Liver (tissue), 8 donors: ENCODE measurements at regions not wholly inside any gene's neighbourhood (a gene's known extent, or its start where the extent isn't known, plus 50 kb on each side); places are given as distances from the start of the nearest gene placed in this dataset.

Experiments
- DNase-seq: peaks from one replicate; pipeline ENCODE4 v3.0.0-alpha.2; 2017; ENCODE audit warnings: low spot score
- H3K27ac ChIP-seq, 2 donors: one replicate each; pipeline ENCODE4 v1.7.0; 2013; ENCODE audit warnings: inconsistent platforms in 2 of 2, low read length in 2 of 2, control low read depth in 1 of 2, low read depth in 1 of 2, mild to moderate bottlenecking in 1 of 2
- H3K27me3 ChIP-seq, 4 donors: one replicate each; pipeline versions ENCODE4 v1.6.1 to v1.7.0; 2013; ENCODE audit warnings: low read length in 3 of 4, inconsistent platforms in 1 of 4, mild to moderate bottlenecking in 1 of 4, moderate library complexity in 1 of 4; ENCODE audit not compliant: control insufficient read depth in 4 of 4, insufficient read depth in 4 of 4
- H3K36me3 ChIP-seq, 4 donors: one replicate each; pipeline versions ENCODE4 v1.6.1 to v1.7.0; 2013; ENCODE audit warnings: low read length in 3 of 4, mild to moderate bottlenecking in 3 of 4, low read depth in 1 of 4, moderate library complexity in 1 of 4; ENCODE audit not compliant: control insufficient read depth in 4 of 4, insufficient read depth in 3 of 4
- H3K4me1 ChIP-seq, 4 donors: one replicate each; pipeline versions ENCODE4 v1.6.1 to v1.7.0; 2013; ENCODE audit warnings: low read length in 3 of 4, mild to moderate bottlenecking in 3 of 4, moderate library complexity in 1 of 4; ENCODE audit not compliant: control insufficient read depth in 4 of 4, insufficient read depth in 4 of 4
- H3K4me3 ChIP-seq, 3 donors: one replicate each; pipeline versions ENCODE4 v1.6.1 to v1.7.0; 2013; ENCODE audit warnings: low read length in 3 of 3, control low read depth in 1 of 3, low read depth in 1 of 3, mild to moderate bottlenecking in 1 of 3
- H3K9ac ChIP-seq, 2 donors: one replicate each; pipeline ENCODE4 v1.7.0; 2013; ENCODE audit warnings: low read length in 2 of 2, mild to moderate bottlenecking in 2 of 2, moderate library complexity in 2 of 2, control low read depth in 1 of 2, low read depth in 1 of 2
- H3K9me3 ChIP-seq, 4 donors: one replicate each; pipeline versions ENCODE4 v1.6.1 to v1.7.0; 2013; ENCODE audit warnings: low read length in 3 of 4; ENCODE audit not compliant: control insufficient read depth in 4 of 4
- ATF3 ChIP-seq: IDR thresholded peaks from 2 replicates; pipeline ENCODE4 v1.6.1; 2016; ENCODE audit warnings: antibody characterized with exemption
- CTCF ChIP-seq: fragments of 150-350 bp; IDR thresholded peaks from 2 replicates; pipeline ENCODE4 v1.5.1; 2017; ENCODE audit warnings: improper control_type of control experiment, low read depth, low read length; ENCODE audit not compliant: missing input control
- EGR1 ChIP-seq, 2 donors: IDR thresholded peaks; 2 replicates each; pipeline ENCODE4 v1.6.1; 2016 to 2018; ENCODE audit warnings: antibody characterized with exemption in 2 of 2, low read depth in 2 of 2
- FOXA1 ChIP-seq: IDR thresholded peaks from 2 replicates; pipeline ENCODE4 v1.6.1; 2016; ENCODE audit warnings: antibody characterized with exemption
- FOXA2 ChIP-seq: IDR thresholded peaks from 2 replicates; pipeline ENCODE4 v1.6.1; 2016; ENCODE audit warnings: antibody characterized with exemption
- GABPA ChIP-seq, 2 donors: IDR thresholded peaks in 1 of 2; conservative IDR thresholded peaks in 1 of 2; 2 replicates each; pipeline ENCODE4 v1.6.1; 2016; ENCODE audit warnings: antibody characterized with exemption in 2 of 2, mild to moderate bottlenecking in 1 of 2, moderate library complexity in 1 of 2
- HNF4A ChIP-seq, 2 donors: conservative IDR thresholded peaks; 2 replicates each; pipeline ENCODE4 v1.6.1; 2016; ENCODE audit warnings: antibody characterized with exemption in 2 of 2, mild to moderate bottlenecking in 2 of 2
- HNF4G ChIP-seq: IDR thresholded peaks from 2 replicates; pipeline ENCODE4 v1.6.1; 2016; ENCODE audit warnings: antibody characterized with exemption
- JUND ChIP-seq, 2 donors: IDR thresholded peaks; 2 replicates each; pipeline ENCODE4 v1.6.1; 2016; ENCODE audit warnings: antibody characterized with exemption in 2 of 2
- NR2F2 ChIP-seq: IDR thresholded peaks from 2 replicates; pipeline ENCODE4 v1.6.1; 2016; ENCODE audit warnings: antibody characterized with exemption
- RAD21 ChIP-seq, 2 donors: IDR thresholded peaks; 2 replicates each; pipeline ENCODE4 v1.6.1; 2016; ENCODE audit warnings: antibody characterized with exemption in 2 of 2, mild to moderate bottlenecking in 2 of 2
- RXRA ChIP-seq, 2 donors: IDR thresholded peaks; 2 replicates each; pipeline ENCODE4 v1.6.1; 2017 to 2018; ENCODE audit warnings: antibody characterized with exemption in 2 of 2, mild to moderate bottlenecking in 1 of 2
- SP1 ChIP-seq: IDR thresholded peaks from 2 replicates; pipeline ENCODE4 v1.6.1; 2018; ENCODE audit warnings: antibody characterized with exemption, mild to moderate bottlenecking
- TAF1 ChIP-seq: conservative IDR thresholded peaks from 2 replicates; pipeline ENCODE4 v1.6.1; 2016; ENCODE audit warnings: antibody characterized with exemption, mild to moderate bottlenecking
- YY1 ChIP-seq: IDR thresholded peaks from 2 replicates; pipeline ENCODE4 v1.6.1; 2016; ENCODE audit warnings: antibody characterized with exemption, mild to moderate bottlenecking
- ZBTB33 ChIP-seq: IDR thresholded peaks from 2 replicates; pipeline ENCODE4 v1.6.1; 2016; ENCODE audit warnings: antibody characterized with exemption
- WGBS: extraction: QIAGEN DNeasy Blood & Tissue Kit; methylation state at CpG from one replicate; pipeline ENCODE4 v1.1.7; 2013; 5-methylcytosine and 5-hydroxymethylcytosine counted together
- TF ChIP-seq, protein P1 (sequence below): IDR thresholded peaks from 2 replicates; pipeline ENCODE4 v1.6.1; 2016; ENCODE audit warnings: antibody characterized with exemption
- TF ChIP-seq, protein P2 (sequence below): IDR thresholded peaks from 2 replicates; pipeline ENCODE4 v1.6.1; 2016; ENCODE audit warnings: antibody characterized with exemption, mild to moderate bottlenecking
- donor health status: healthy.
- donor health status: healthy.
- donor health status: healthy.
- donor health status: healthy.
- donor health status: healthy.

- Histone ChIP-seq H3K9ac (no peak overlapping the region), H3K9me3 (no peaks in the 10 kb centered on the region), H3K27ac (no peak overlapping the region), H3K4me1 (no peaks in the 10 kb centered on the region), H3K4me3 (no peak overlapping the region), H3K36me3 (no peaks in the 10 kb centered on the region), H3K27me3 (no peaks in the 10 kb centered on the region)
- TF ChIP-seq SP1 (no peak), RXRA (IDR thresholded peaks at IDR 0.05) (no peak), HNF4A (conservative IDR thresholded peaks at IDR 0.05) (no peak), RAD21 (IDR thresholded peaks at IDR 0.05) (no peak), TAF1 (no peak), NR2F2 (no peak)
- TF ChIP-seq, protein P1, sequence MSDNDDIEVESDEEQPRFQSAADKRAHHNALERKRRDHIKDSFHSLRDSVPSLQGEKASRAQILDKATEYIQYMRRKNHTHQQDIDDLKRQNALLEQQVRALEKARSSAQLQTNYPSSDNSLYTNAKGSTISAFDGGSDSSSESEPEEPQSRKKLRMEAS = no peak
- no peak for DNase-seq
Observed at GRCh38 chr3:104646196-104646595, 720.5 kb upstream of the ALCAM start.

GRCh38 chr3:104648823-104649222 lies 717.9 kb upstream of the ALCAM start:
- Histone ChIP-seq H3K4me1 (no peaks in the 10 kb centered on the region), H3K27ac (no peak overlapping the region), H3K9ac (no peak overlapping the region), H3K9me3 (peaks cover 0 to 9% (median 0%) of the 10 kb centered on the region in 4 donors), H3K4me3 (no peak overlapping the region), H3K36me3 (no peaks in the 10 kb centered on the region), H3K27me3 (no peaks in the 10 kb centered on the region)
- TF ChIP-seq SP1 = no peak
- no peak for TF ChIP-seq RAD21 (IDR thresholded peaks at IDR 0.05)
- no peak for TF ChIP-seq ZBTB33
- no peak for TF ChIP-seq HNF4G
- no peak for TF ChIP-seq FOXA1
- TF ChIP-seq, protein P2, sequence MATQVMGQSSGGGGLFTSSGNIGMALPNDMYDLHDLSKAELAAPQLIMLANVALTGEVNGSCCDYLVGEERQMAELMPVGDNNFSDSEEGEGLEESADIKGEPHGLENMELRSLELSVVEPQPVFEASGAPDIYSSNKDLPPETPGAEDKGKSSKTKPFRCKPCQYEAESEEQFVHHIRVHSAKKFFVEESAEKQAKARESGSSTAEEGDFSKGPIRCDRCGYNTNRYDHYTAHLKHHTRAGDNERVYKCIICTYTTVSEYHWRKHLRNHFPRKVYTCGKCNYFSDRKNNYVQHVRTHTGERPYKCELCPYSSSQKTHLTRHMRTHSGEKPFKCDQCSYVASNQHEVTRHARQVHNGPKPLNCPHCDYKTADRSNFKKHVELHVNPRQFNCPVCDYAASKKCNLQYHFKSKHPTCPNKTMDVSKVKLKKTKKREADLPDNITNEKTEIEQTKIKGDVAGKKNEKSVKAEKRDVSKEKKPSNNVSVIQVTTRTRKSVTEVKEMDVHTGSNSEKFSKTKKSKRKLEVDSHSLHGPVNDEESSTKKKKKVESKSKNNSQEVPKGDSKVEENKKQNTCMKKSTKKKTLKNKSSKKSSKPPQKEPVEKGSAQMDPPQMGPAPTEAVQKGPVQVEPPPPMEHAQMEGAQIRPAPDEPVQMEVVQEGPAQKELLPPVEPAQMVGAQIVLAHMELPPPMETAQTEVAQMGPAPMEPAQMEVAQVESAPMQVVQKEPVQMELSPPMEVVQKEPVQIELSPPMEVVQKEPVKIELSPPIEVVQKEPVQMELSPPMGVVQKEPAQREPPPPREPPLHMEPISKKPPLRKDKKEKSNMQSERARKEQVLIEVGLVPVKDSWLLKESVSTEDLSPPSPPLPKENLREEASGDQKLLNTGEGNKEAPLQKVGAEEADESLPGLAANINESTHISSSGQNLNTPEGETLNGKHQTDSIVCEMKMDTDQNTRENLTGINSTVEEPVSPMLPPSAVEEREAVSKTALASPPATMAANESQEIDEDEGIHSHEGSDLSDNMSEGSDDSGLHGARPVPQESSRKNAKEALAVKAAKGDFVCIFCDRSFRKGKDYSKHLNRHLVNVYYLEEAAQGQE = no peak
- TF ChIP-seq TAF1 = no peak
- TF ChIP-seq GABPA (IDR thresholded peaks at IDR 0.05 in 1 of 2, conservative IDR thresholded peaks at IDR 0.05 in 1 of 2) = no peak
- TF ChIP-seq ATF3 = no peak
- TF ChIP-seq EGR1 (IDR thresholded peaks at IDR 0.05; ENCODE audit: low read depth in 2 of 2) = no peak
- TF ChIP-seq, protein P1 = no peak
- TF ChIP-seq RXRA (IDR thresholded peaks at IDR 0.05) = no peak
- no peak for TF ChIP-seq HNF4A (conservative IDR thresholded peaks at IDR 0.05)
- TF ChIP-seq YY1 = no peak
- no peak for TF ChIP-seq CTCF
- no peak for TF ChIP-seq JUND (IDR thresholded peaks at IDR 0.05)
- TF ChIP-seq FOXA2 = no peak
- DNase-seq = no peak
- 62% methylated on average over 1 of the region's 1 CpG for WGBS
